GM23338 (cell line): ENCODE measurements at regions not wholly inside any gene's neighbourhood (a gene's known extent, or its start where the extent isn't known, plus 50 kb on each side); places are given as distances from the start of the nearest gene placed in this dataset.

ENCODE experiments used
- ATAC-seq: fragments of 200-7000 bp; cut with Tn5 transposase; 3 replicates; pipeline ENCODE4 v1.9.1; 2020
- DNase-seq: peaks from one replicate; pipeline ENCODE4 v3.0.0-alpha.2; 2015; ENCODE audit warnings: low spot score
- H2AFZ ChIP-seq: fragments of 200-600 bp; sonication (generic); 2 replicates; pipeline ENCODE4 v1.8.0; 2016; ENCODE audit warnings: antibody characterized with exemption, mild to moderate bottlenecking, moderate library complexity
- H3F3A ChIP-seq: fragments of 200-600 bp; sonication (generic); replicated peaks from 2 replicates; pipeline ENCODE4 v1.8.0; 2017; ENCODE audit warnings: antibody characterized with exemption, mixed run types, low read depth
- H3K27ac ChIP-seq: fragments of 200-600 bp; sonication (generic); 2 replicates; pipeline ENCODE4 v1.6.1; 2016; ENCODE audit warnings: low read depth
- H3K27me3 ChIP-seq: fragments of 200-600 bp; sonication (generic); 2 replicates; pipeline ENCODE4 v1.8.0; 2016; ENCODE audit warnings: mild to moderate bottlenecking, mixed run types, moderate library complexity; ENCODE audit not compliant: insufficient read depth
- H3K36me3 ChIP-seq: fragments of 200-600 bp; sonication (generic); 2 replicates; pipeline ENCODE4 v1.8.0; 2016; ENCODE audit warnings: mild to moderate bottlenecking; ENCODE audit not compliant: insufficient read depth
- H3K4me1 ChIP-seq: fragments of 200-600 bp; sonication (generic); 2 replicates; pipeline ENCODE4 v1.8.0; 2016; ENCODE audit warnings: mild to moderate bottlenecking, moderate library complexity; ENCODE audit not compliant: insufficient read depth
- H3K4me2 ChIP-seq: fragments of 200-600 bp; sonication (generic); 2 replicates; pipeline ENCODE4 v1.7.1; 2017; ENCODE audit warnings: mixed run types
- H3K4me3 ChIP-seq: fragments of 200-600 bp; sonication (generic); 2 replicates; pipeline ENCODE4 v1.6.1; 2016; ENCODE audit warnings: mixed run types
- H3K79me2 ChIP-seq: fragments of 200-600 bp; sonication (generic); replicated peaks from 2 replicates; pipeline ENCODE4 v1.8.0; 2017; ENCODE audit warnings: mild to moderate bottlenecking; ENCODE audit not compliant: insufficient read depth
- H3K9me2 ChIP-seq: fragments of 200-600 bp; sonication (generic); 2 replicates; pipeline ENCODE4 v1.8.0; 2017; ENCODE audit not compliant: insufficient read depth
- H4K20me1 ChIP-seq: fragments of 200-600 bp; sonication (generic); replicated peaks from 2 replicates; pipeline ENCODE4 v1.8.0; 2017; ENCODE audit warnings: mild to moderate bottlenecking; ENCODE audit not compliant: insufficient read depth
- H3K27ac Mint-ChIP-seq: 2 replicates; pipeline ENCODE4 v1.8.0; 2020; ENCODE audit warnings: inconsistent platforms, mild to moderate bottlenecking, moderate library complexity, mixed read lengths
- H3K27me3 Mint-ChIP-seq: 3 replicates; pipeline ENCODE4 v1.8.0; 2022; ENCODE audit warnings: low read depth, mild to moderate bottlenecking, moderate library complexity, mixed read lengths, inconsistent platforms; ENCODE audit not compliant: insufficient read depth, poor library complexity
- H3K36me3 Mint-ChIP-seq: 3 replicates; pipeline ENCODE4 v1.8.0; 2021; ENCODE audit warnings: low read depth, mild to moderate bottlenecking, inconsistent platforms, moderate library complexity, mixed read lengths
- H3K4me1 Mint-ChIP-seq: 3 replicates; pipeline ENCODE4 v1.8.0; 2020; ENCODE audit warnings: mild to moderate bottlenecking, inconsistent platforms, mixed read lengths
- H3K4me3 Mint-ChIP-seq: 3 replicates; pipeline ENCODE4 v1.8.0; 2021; ENCODE audit warnings: moderate library complexity, mild to moderate bottlenecking, inconsistent platforms, mixed read lengths
- H3K9me3 Mint-ChIP-seq: 3 replicates; pipeline ENCODE4 v1.8.0; 2020; ENCODE audit warnings: moderate library complexity, mild to moderate bottlenecking, inconsistent platforms, mixed read lengths
- CREB1 ChIP-seq: fragments of 250-450 bp; sonication (Bioruptor Pico); IDR thresholded peaks from 2 replicates; pipeline ENCODE4 v1.5.0; 2020; ENCODE audit warnings: low read depth, mild to moderate bottlenecking, moderate library complexity
- EZH2 ChIP-seq: fragments of 200-600 bp; sonication (generic); IDR thresholded peaks from one replicate; pipeline ENCODE4 v1.8.0; 2017; ENCODE audit warnings: antibody characterized with exemption, mild to moderate bottlenecking, low read depth; ENCODE audit not compliant: unreplicated experiment
- JUNB ChIP-seq: IDR thresholded peaks from one replicate; pipeline ENCODE4 v1.6.1; 2016; ENCODE audit warnings: antibody characterized with exemption; ENCODE audit not compliant: unreplicated experiment
- NANOG ChIP-seq: IDR thresholded peaks from 2 replicates; pipeline ENCODE4 v1.6.1; 2016; ENCODE audit warnings: antibody characterized with exemption, borderline replicate concordance
- POLR2AphosphoS5 ChIP-seq: IDR thresholded peaks from 2 replicates; pipeline ENCODE4 v1.6.1; 2016; ENCODE audit warnings: antibody characterized with exemption, low read depth
- STAT1 ChIP-seq: IDR thresholded peaks from one replicate; pipeline ENCODE4 v1.6.1; 2016; ENCODE audit warnings: antibody characterized with exemption; ENCODE audit not compliant: unreplicated experiment
- ZNF114 ChIP-seq: fragments of 250-450 bp; sonication (Bioruptor Pico); IDR thresholded peaks from 2 replicates; pipeline ENCODE4 v1.5.0; 2020; ENCODE audit warnings: mild to moderate bottlenecking, moderate library complexity
- ZNF331 ChIP-seq: fragments of 250-450 bp; sonication (Bioruptor Pico); IDR thresholded peaks from 2 replicates; pipeline ENCODE4 v1.5.0; 2020; ENCODE audit warnings: low read depth, mild to moderate bottlenecking, moderate library complexity
- TF ChIP-seq, protein P1 (sequence below): IDR thresholded peaks from one replicate; pipeline ENCODE4 v1.6.1; 2018; ENCODE audit warnings: antibody characterized with exemption; ENCODE audit not compliant: unreplicated experiment
- TF ChIP-seq, protein P2 (sequence below): IDR thresholded peaks from 2 replicates; pipeline ENCODE4 v1.6.1; 2016; ENCODE audit warnings: antibody characterized with exemption

DNA sequence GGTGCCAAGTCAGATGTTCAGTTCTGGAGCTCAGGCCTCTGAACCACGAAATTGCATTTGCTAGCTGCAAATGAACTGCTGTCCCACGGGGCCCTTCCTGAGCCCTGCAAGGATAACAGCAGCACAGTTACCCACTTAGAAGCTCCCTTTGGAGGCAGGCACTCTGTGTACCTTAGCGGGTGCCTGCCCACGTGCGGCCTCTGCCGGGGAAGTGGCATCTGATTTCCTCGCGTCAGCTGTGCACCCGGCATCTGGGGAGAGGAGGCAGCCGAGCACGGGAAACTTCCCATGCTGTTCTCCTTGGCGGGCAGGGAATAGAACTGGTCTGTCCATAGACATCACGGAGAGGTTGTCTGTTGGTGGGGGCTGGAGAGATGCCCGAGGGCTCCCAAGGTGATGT lies 148.0 kb upstream of the C1orf174 start:
- Histone ChIP-seq H3K4me2 (no peak overlapping the region), H3K36me3 (no peaks in the 10 kb centered on the region; the same call in 1 of the 2 replicates), H4K20me1 (no peaks in the 10 kb centered on the region), H3K27ac (no peak overlapping the region), H3K4me3 (no peak overlapping the region), H2AFZ (no peak overlapping the region), H3F3A (no peaks in the 10 kb centered on the region), H3K27me3 (no peaks in the 10 kb centered on the region), H3K9me2 (no peaks in the 10 kb centered on the region), H3K4me1 (no peaks in the 10 kb centered on the region), H3K79me2 (no peaks in the 10 kb centered on the region)
- no peak overlapping the region for H3K4me3 Mint-ChIP-seq
- H3K36me3 Mint-ChIP-seq: peaks cover 5% of the 10 kb centered on the region; the same call in 2 of the 3 replicates
- peaks cover 71% of the 10 kb centered on the region for H3K9me3 Mint-ChIP-seq
- TF ChIP-seq NANOG (no peak), POLR2AphosphoS5 (no peak)
- DNase-seq: no peak
- H3K27ac Mint-ChIP-seq: no peak overlapping the region
- H3K4me1 Mint-ChIP-seq: peaks cover 5% of the 10 kb centered on the region; the same call in 2 of the 3 replicates
- peaks cover 6% of the 10 kb centered on the region for H3K27me3 Mint-ChIP-seq
- no peak for ATAC-seq

DNA sequence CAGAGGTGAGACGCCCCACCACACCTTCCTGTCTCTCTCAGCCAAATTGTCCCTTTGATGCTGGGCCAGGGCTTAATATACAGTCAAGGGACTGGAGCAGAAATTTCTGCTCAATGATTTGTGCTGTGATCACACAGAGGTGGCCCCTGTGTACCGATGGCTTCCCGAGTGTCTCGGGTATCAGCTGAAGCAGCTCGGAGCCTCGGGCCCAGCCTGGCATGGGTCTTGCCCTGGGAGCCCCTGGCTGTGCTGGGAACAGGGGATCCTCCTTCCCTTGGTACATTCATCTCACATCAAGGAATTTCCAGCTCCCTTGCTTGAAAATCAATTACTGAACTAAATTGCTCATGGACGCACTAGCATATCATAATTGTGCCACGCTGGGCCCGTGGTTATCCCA lies 148.8 kb upstream of the C1orf174 start:
- H2AFZ ChIP-seq: no peak overlapping the region
- H3K27ac ChIP-seq: no peak overlapping the region
- H3K9me2 ChIP-seq: no peaks in the 10 kb centered on the region
- peaks cover 5% of the 10 kb centered on the region; the same call in 2 of the 3 replicates for H3K36me3 Mint-ChIP-seq
- no peaks in the 10 kb centered on the region; the same call in 1 of the 2 replicates for H3K36me3 ChIP-seq
- H3K4me3 Mint-ChIP-seq: no peak overlapping the region
- peaks cover 5% of the 10 kb centered on the region; the same call in 2 of the 3 replicates for H3K4me1 Mint-ChIP-seq
- H3K27me3 Mint-ChIP-seq: peaks cover 12% of the 10 kb centered on the region
- no peak overlapping the region for H3K27ac Mint-ChIP-seq
- no peak for DNase-seq
- no peak overlapping the region for H3K4me3 ChIP-seq
- H3F3A ChIP-seq: no peaks in the 10 kb centered on the region
- no peak overlapping the region for H3K4me2 ChIP-seq
- H3K4me1 ChIP-seq: no peaks in the 10 kb centered on the region
- H4K20me1 ChIP-seq: no peaks in the 10 kb centered on the region
- H3K27me3 ChIP-seq: no peaks in the 10 kb centered on the region
- no peaks in the 10 kb centered on the region for H3K79me2 ChIP-seq
- peaks cover 78% of the 10 kb centered on the region for H3K9me3 Mint-ChIP-seq
- TF ChIP-seq STAT1 (no peak), JUNB (no peak)
- no peak for ATAC-seq

DNA sequence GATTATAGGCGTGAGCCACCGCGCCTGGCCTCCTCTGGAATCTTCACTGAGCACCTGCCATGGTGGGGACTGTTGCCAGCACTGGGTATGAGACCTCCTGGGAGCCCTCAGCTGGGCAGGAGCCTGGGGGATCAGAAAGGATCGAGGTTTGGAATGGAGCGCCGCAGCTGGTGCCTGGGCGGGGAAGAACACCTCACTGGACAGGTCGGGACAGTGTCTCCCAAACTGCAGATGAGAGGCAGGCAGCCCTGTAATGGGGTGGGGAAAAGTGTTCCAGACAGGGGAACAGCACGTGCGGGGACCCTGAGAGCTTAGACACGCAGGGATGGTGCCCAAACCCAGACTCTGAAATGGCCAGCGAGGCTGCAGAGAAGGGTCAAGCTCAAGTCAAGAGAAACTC lies 150.9 kb upstream of the C1orf174 start:
- no peak for DNase-seq
- no peak overlapping the region for H3K4me3 Mint-ChIP-seq
- no peak for ATAC-seq
- TF ChIP-seq NANOG (no peak), EZH2 (no peak), ZNF331 (CRISPR knock-in tag) (no peak), POLR2AphosphoS5 (no peak), ZNF114 (CRISPR knock-in tag) (no peak), CREB1 (no peak), JUNB (no peak), STAT1 (no peak)
- TF ChIP-seq, protein P1, sequence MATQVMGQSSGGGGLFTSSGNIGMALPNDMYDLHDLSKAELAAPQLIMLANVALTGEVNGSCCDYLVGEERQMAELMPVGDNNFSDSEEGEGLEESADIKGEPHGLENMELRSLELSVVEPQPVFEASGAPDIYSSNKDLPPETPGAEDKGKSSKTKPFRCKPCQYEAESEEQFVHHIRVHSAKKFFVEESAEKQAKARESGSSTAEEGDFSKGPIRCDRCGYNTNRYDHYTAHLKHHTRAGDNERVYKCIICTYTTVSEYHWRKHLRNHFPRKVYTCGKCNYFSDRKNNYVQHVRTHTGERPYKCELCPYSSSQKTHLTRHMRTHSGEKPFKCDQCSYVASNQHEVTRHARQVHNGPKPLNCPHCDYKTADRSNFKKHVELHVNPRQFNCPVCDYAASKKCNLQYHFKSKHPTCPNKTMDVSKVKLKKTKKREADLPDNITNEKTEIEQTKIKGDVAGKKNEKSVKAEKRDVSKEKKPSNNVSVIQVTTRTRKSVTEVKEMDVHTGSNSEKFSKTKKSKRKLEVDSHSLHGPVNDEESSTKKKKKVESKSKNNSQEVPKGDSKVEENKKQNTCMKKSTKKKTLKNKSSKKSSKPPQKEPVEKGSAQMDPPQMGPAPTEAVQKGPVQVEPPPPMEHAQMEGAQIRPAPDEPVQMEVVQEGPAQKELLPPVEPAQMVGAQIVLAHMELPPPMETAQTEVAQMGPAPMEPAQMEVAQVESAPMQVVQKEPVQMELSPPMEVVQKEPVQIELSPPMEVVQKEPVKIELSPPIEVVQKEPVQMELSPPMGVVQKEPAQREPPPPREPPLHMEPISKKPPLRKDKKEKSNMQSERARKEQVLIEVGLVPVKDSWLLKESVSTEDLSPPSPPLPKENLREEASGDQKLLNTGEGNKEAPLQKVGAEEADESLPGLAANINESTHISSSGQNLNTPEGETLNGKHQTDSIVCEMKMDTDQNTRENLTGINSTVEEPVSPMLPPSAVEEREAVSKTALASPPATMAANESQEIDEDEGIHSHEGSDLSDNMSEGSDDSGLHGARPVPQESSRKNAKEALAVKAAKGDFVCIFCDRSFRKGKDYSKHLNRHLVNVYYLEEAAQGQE: no peak
- TF ChIP-seq, protein P2, sequence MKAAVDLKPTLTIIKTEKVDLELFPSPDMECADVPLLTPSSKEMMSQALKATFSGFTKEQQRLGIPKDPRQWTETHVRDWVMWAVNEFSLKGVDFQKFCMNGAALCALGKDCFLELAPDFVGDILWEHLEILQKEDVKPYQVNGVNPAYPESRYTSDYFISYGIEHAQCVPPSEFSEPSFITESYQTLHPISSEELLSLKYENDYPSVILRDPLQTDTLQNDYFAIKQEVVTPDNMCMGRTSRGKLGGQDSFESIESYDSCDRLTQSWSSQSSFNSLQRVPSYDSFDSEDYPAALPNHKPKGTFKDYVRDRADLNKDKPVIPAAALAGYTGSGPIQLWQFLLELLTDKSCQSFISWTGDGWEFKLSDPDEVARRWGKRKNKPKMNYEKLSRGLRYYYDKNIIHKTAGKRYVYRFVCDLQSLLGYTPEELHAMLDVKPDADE: no peak

More for the DNA sequence above, 150.9 kb upstream of the C1orf174 start:
- H3K27me3 Mint-ChIP-seq: peaks cover 15% of the 10 kb centered on the region
- H3K4me1 Mint-ChIP-seq: peaks cover 5% of the 10 kb centered on the region; the same call in 2 of the 3 replicates
- no peaks in the 10 kb centered on the region for H3K9me2 ChIP-seq
- H3K9me3 Mint-ChIP-seq: peaks cover 80% of the 10 kb centered on the region
- H3K36me3 ChIP-seq: no peaks in the 10 kb centered on the region; the same call in 1 of the 2 replicates
- H2AFZ ChIP-seq: no peak overlapping the region
- H3K36me3 Mint-ChIP-seq: peaks cover 12% of the 10 kb centered on the region; the same call in 2 of the 3 replicates
- no peaks in the 10 kb centered on the region for H3K27me3 ChIP-seq
- no peak overlapping the region for H3K27ac ChIP-seq
- no peak overlapping the region for H3K27ac Mint-ChIP-seq
- H3F3A ChIP-seq: no peaks in the 10 kb centered on the region
- H3K4me2 ChIP-seq: no peak overlapping the region
- H3K79me2 ChIP-seq: no peaks in the 10 kb centered on the region
- H4K20me1 ChIP-seq: no peaks in the 10 kb centered on the region
- no peaks in the 10 kb centered on the region for H3K4me1 ChIP-seq
- H3K4me3 ChIP-seq: no peak overlapping the region
